Thyroid gland (tissue), 4 donors: ENCODE measurements at regions not wholly inside any gene's neighbourhood (a gene's known extent, or its start where the extent isn't known, plus 50 kb on each side); places are given as distances from the start of the nearest gene placed in this dataset.

Experiments used
- DNase-seq, 2 donors: peaks; one replicate each; pipeline ENCODE4 v3.0.0-alpha.2; 2019
- H3K27ac ChIP-seq, 3 donors: fragments of 200-600 bp; sonication (generic); 1 replicate in 2 of 3; 2 replicates in 1 of 3; pipeline ENCODE4 v1.5.1; 2016 to 2019; ENCODE audit warnings: mild to moderate bottlenecking in 1 of 3, moderate library complexity in 1 of 3
- H3K27me3 ChIP-seq: fragments of 200-600 bp; sonication (generic); one replicate; pipeline ENCODE4 v1.5.1; 2019
- H3K36me3 ChIP-seq, 2 donors: fragments of 200-600 bp; sonication (generic); one replicate each; pipeline ENCODE4 v1.5.1; 2016 to 2019
- H3K4me1 ChIP-seq, 2 donors: fragments of 200-600 bp; sonication (generic); one replicate each; pipeline ENCODE4 v1.5.1; 2017 to 2019
- H3K4me3 ChIP-seq, 3 donors: fragments of 200-600 bp; sonication (generic); replicated peaks in 1 of 3; 1 replicate in 2 of 3; 2 replicates in 1 of 3; pipeline ENCODE4 v1.5.1; 2016; ENCODE audit warnings: mild to moderate bottlenecking in 1 of 3
- H3K9me3 ChIP-seq: fragments of 200-600 bp; sonication (generic); one replicate; pipeline ENCODE4 v1.5.1; 2017
- CTCF ChIP-seq, 6 experiments: fragments of 200-600 bp in 3 of 6; fragments of 450-650 bp in 3 of 6; sonication (generic) in 3 of 6; IDR thresholded peaks; one replicate each; pipeline ENCODE4 v1.5.1; 2016 to 2019; ENCODE audit warnings: antibody characterized with exemption in 6 of 6, mild to moderate bottlenecking in 2 of 6, inconsistent platforms in 1 of 6, moderate library complexity in 1 of 6
- POLR2A ChIP-seq, 2 donors: fragments of 450-650 bp; IDR thresholded peaks; one replicate each; pipeline ENCODE4 v1.6.1; 2017; ENCODE audit warnings: antibody characterized with exemption in 2 of 2, mild to moderate bottlenecking in 2 of 2, moderate library complexity in 1 of 2
- WGBS, 2 donors: methylation state at CpG; one replicate each; pipeline ENCODE4 v1.1.5; 2017; 5-methylcytosine and 5-hydroxymethylcytosine counted together
- intact Hi-C: fragments of 100-400 bp; cut with DNase I; formaldehyde crosslinking; loops from one replicate; pipeline ENCODE4 v1.15.1; 2023

- no peaks in the 10 kb centered on the region for H3K27me3 ChIP-seq
- H3K36me3 ChIP-seq: no peaks in the 10 kb centered on the region
- peaks cover 40 to 43% of the 10 kb centered on the region in 2 donors for H3K4me1 ChIP-seq
- TF ChIP-seq POLR2A (IDR thresholded peaks at IDR 0.05) (peak in 1 of 2 donors; percentile 55), CTCF (IDR thresholded peaks at IDR 0.05) (peak in 1 of 6 experiments; percentile 16)
- peak; percentile 57 to 59 for DNase-seq
- peak overlapping the region; percentile 87 to 98 (median 91) for H3K27ac ChIP-seq
- intact Hi-C loops: no loop called here
- H3K9me3 ChIP-seq: no peaks in the 10 kb centered on the region
- 14 to 18% methylated on average over 12 to 17 of the region's 21 CpGs for WGBS, 2 donors
- H3K4me3 ChIP-seq: peak overlapping the region; percentile 47 to 88 (median 87)
These were observed 63.9 kb upstream of the STARD13 start for GRCh38 chr13:33349288-33349985.

GRCh38 chr13:33349986-33350826 is 64.7 kb upstream of the STARD13 start:
- H3K4me1 ChIP-seq: peaks cover 40 to 42% of the 10 kb centered on the region in 2 donors
- peak; percentile 72 to 76 for DNase-seq
- H3K36me3 ChIP-seq: no peaks in the 10 kb centered on the region
- no peak for TF ChIP-seq CTCF (IDR thresholded peaks at IDR 0.05)
- peak in 1 of 2 donors; percentile 57 for TF ChIP-seq POLR2A (IDR thresholded peaks at IDR 0.05)
- peak overlapping the region; percentile 87 to 98 (median 91) for H3K27ac ChIP-seq
- H3K9me3 ChIP-seq: no peaks in the 10 kb centered on the region
- H3K27me3 ChIP-seq: no peaks in the 10 kb centered on the region
- intact Hi-C loops: no loop called here
- WGBS, 2 donors: 0 to 1% methylated on average over 29 to 32 of the region's 84 CpGs
- H3K4me3 ChIP-seq: peak overlapping the region; percentile 47 to 88 (median 87)

- H3K36me3 ChIP-seq: no peaks in the 10 kb centered on the region
- H3K4me3 ChIP-seq: no peak overlapping the region
- TF ChIP-seq POLR2A (IDR thresholded peaks at IDR 0.05) (peak in 1 of 2 donors; percentile 54), CTCF (IDR thresholded peaks at IDR 0.05) (peak in 4 of 6 experiments; percentile 30 to 61 (median 48))
- intact Hi-C loops: no loop called here
- no peaks in the 10 kb centered on the region for H3K27me3 ChIP-seq
- peak overlapping the region in 2 of 3 donors; percentile 91 to 98 for H3K27ac ChIP-seq
- peaks cover 32 to 34% of the 10 kb centered on the region in 2 donors for H3K4me1 ChIP-seq
- WGBS, 2 donors: 4 to 11% methylated on average over 2 of the region's 2 CpGs
- peak in 1 of 2 donors; percentile 21 for DNase-seq
- H3K9me3 ChIP-seq: no peaks in the 10 kb centered on the region
These were observed 65.8 kb upstream of the STARD13 start for GRCh38 chr13:33351319-33351718.

GRCh38 chr13:33352041-33352440 is 66.5 kb upstream of the STARD13 start:
- DNase-seq: no peak
- 67 to 70% methylated on average over 5 of the region's 5 CpGs for WGBS, 2 donors
- intact Hi-C loops: no loop called here
- Histone ChIP-seq H3K27ac (peak overlapping the region in 2 of 3 donors; percentile 72 to 91), H3K36me3 (no peaks in the 10 kb centered on the region), H3K4me3 (no peak overlapping the region), H3K4me1 (peaks cover 29 to 31% of the 10 kb centered on the region in 2 donors), H3K27me3 (no peaks in the 10 kb centered on the region), H3K9me3 (no peaks in the 10 kb centered on the region)
- TF ChIP-seq CTCF (IDR thresholded peaks at IDR 0.05) (no peak), POLR2A (IDR thresholded peaks at IDR 0.05) (no peak)
